H9 (cell line): ENCODE measurements at regions not wholly inside any gene's neighbourhood (a gene's known extent, or its start where the extent isn't known, plus 50 kb on each side); places are given as distances from the start of the nearest gene placed in this dataset.

Source experiments
- DNase-seq: peaks from one replicate; pipeline ENCODE4 v3.0.0-alpha.2; 2017
- H2AFZ ChIP-seq: one replicate; pipeline ENCODE4 v1.6.1; 2013; ENCODE audit warnings: mild to moderate bottlenecking, low read length, control low read depth, moderate library complexity
- H2AK5ac ChIP-seq: 2 replicates; pipeline ENCODE4 v1.6.1; 2013; ENCODE audit warnings: low read length, control low read depth, mixed read lengths; ENCODE audit not compliant: insufficient read length
- H2BK120ac ChIP-seq: one replicate; pipeline ENCODE4 v1.6.1; 2013; ENCODE audit warnings: low read depth, mild to moderate bottlenecking, low read length, control low read depth, inconsistent platforms; ENCODE audit not compliant: poor library complexity, severe bottlenecking
- H2BK12ac ChIP-seq: 2 replicates; pipeline ENCODE4 v1.6.1; 2013; ENCODE audit warnings: low read length, control low read depth, mixed read lengths, low read depth; ENCODE audit not compliant: insufficient read length
- H2BK15ac ChIP-seq: 2 replicates; pipeline ENCODE4 v1.6.1; 2013; ENCODE audit warnings: low read depth, low read length, control low read depth
- H2BK20ac ChIP-seq: one replicate; pipeline ENCODE4 v1.6.1; 2013; ENCODE audit warnings: low read depth, mild to moderate bottlenecking, low read length, control low read depth, inconsistent platforms; ENCODE audit not compliant: poor library complexity, severe bottlenecking
- H2BK5ac ChIP-seq: 2 replicates; pipeline ENCODE4 v1.6.1; 2013; ENCODE audit warnings: low read length, control low read depth, mixed read lengths; ENCODE audit not compliant: insufficient read length
- H3K14ac ChIP-seq: 2 replicates; pipeline ENCODE4 v1.6.1; 2013; ENCODE audit warnings: low read length, control low read depth; ENCODE audit not compliant: insufficient read depth
- H3K18ac ChIP-seq: 2 replicates; pipeline ENCODE4 v1.6.1; 2013; ENCODE audit warnings: low read depth, mild to moderate bottlenecking, mixed read lengths, low read length, control low read depth; ENCODE audit not compliant: insufficient read length
- H3K23ac ChIP-seq: 2 replicates; pipeline ENCODE4 v1.6.1; 2013; ENCODE audit warnings: low read length, control low read depth, mixed read lengths, low read depth; ENCODE audit not compliant: insufficient read length
- H3K23me2 ChIP-seq: 2 replicates; pipeline ENCODE4 v1.6.1; 2013; ENCODE audit warnings: low read depth, mild to moderate bottlenecking, mixed read lengths, low read length, control low read depth; ENCODE audit not compliant: insufficient read length, poor library complexity, severe bottlenecking
- H3K27ac ChIP-seq: 2 replicates; pipeline ENCODE4 v1.5.1; 2013; ENCODE audit warnings: low read length, control low read depth, mixed read lengths, low read depth; ENCODE audit not compliant: insufficient read length
- H3K27me3 ChIP-seq: 2 replicates; pipeline ENCODE4 v1.6.1; 2013; ENCODE audit warnings: low read length, control low read depth, inconsistent platforms; ENCODE audit not compliant: insufficient read depth
- H3K4ac ChIP-seq: 2 replicates; pipeline ENCODE4 v1.6.1; 2013; ENCODE audit warnings: low read depth, mild to moderate bottlenecking, control low read depth, inconsistent platforms, low read length, moderate library complexity
- H3K4me1 ChIP-seq: 2 replicates; pipeline ENCODE4 v1.6.1; 2013; ENCODE audit warnings: low read length, control low read depth, inconsistent platforms; ENCODE audit not compliant: insufficient read depth
- H3K4me2 ChIP-seq: 2 replicates; pipeline ENCODE4 v1.6.1; 2013; ENCODE audit warnings: low read length, control low read depth, mixed read lengths; ENCODE audit not compliant: insufficient read length, insufficient read depth
- H3K56ac ChIP-seq: 2 replicates; pipeline ENCODE4 v1.6.1; 2013; ENCODE audit warnings: low read depth, mild to moderate bottlenecking, mixed read lengths, low read length, control low read depth; ENCODE audit not compliant: insufficient read length
- H3K79me1 ChIP-seq: 2 replicates; pipeline ENCODE4 v1.6.1; 2013; ENCODE audit warnings: low read depth, mild to moderate bottlenecking, moderate library complexity, low read length, control low read depth, inconsistent platforms; ENCODE audit not compliant: insufficient read depth, poor library complexity, severe bottlenecking
- H3K79me2 ChIP-seq: 2 replicates; pipeline ENCODE4 v1.6.1; 2013; ENCODE audit warnings: low read length, control low read depth, inconsistent platforms; ENCODE audit not compliant: insufficient read depth
- H3K9ac ChIP-seq: 2 replicates; pipeline ENCODE4 v1.6.1; 2013; ENCODE audit warnings: low read length, control low read depth, mixed read lengths; ENCODE audit not compliant: insufficient read length; ENCODE audit errors: extremely low read depth
- H3K9me3 ChIP-seq: one replicate; pipeline ENCODE4 v1.6.1; 2013; ENCODE audit warnings: low read depth, low read length, inconsistent platforms; ENCODE audit not compliant: control insufficient read depth
- H3T11ph ChIP-seq: one replicate; pipeline ENCODE4 v1.6.1; 2013; ENCODE audit warnings: mild to moderate bottlenecking, low read length, control low read depth, inconsistent platforms
- H4K20me1 ChIP-seq: one replicate; pipeline ENCODE4 v1.6.1; 2013; ENCODE audit not compliant: control insufficient read depth, insufficient read length, insufficient read depth
- H4K5ac ChIP-seq: 2 replicates; pipeline ENCODE4 v1.6.1; 2013; ENCODE audit warnings: low read depth, mild to moderate bottlenecking, mixed read lengths, low read length, control low read depth; ENCODE audit not compliant: insufficient read length
- H4K8ac ChIP-seq: replicated peaks from 2 replicates; pipeline ENCODE4 v1.6.1; 2013; ENCODE audit warnings: low read length, control low read depth, mixed read lengths, low read depth; ENCODE audit not compliant: insufficient read length
- H4K91ac ChIP-seq: 2 replicates; pipeline ENCODE4 v1.6.1; 2013; ENCODE audit warnings: low read depth, mild to moderate bottlenecking, moderate library complexity, mixed read lengths, low read length, control low read depth; ENCODE audit not compliant: insufficient read length
- H3K27ac Mint-ChIP-seq, 3 experiments: 2 replicates in 2 of 3; 3 replicates in 1 of 3; pipeline ENCODE4 v1.8.0; 2020 to 2021; ENCODE audit warnings: mixed read lengths in 3 of 3, mild to moderate bottlenecking in 1 of 3, moderate library complexity in 1 of 3
- H3K27me3 Mint-ChIP-seq: 2 replicates; pipeline ENCODE4 v1.8.0; 2021; ENCODE audit warnings: low read depth, mild to moderate bottlenecking, moderate library complexity, mixed read lengths
- H3K36me3 Mint-ChIP-seq, 3 experiments: 2 replicates in 2 of 3; 3 replicates in 1 of 3; pipeline ENCODE4 v1.8.0; 2020 to 2021; ENCODE audit warnings: low read depth in 3 of 3, mixed read lengths in 3 of 3; ENCODE audit not compliant: insufficient read depth in 1 of 3
- H3K4me1 Mint-ChIP-seq, 2 experiments: 2 replicates each; pipeline ENCODE4 v1.8.0; 2020; ENCODE audit warnings: mixed read lengths in 2 of 2
- H3K4me3 Mint-ChIP-seq, 2 experiments: 2 replicates in 1 of 2; 3 replicates in 1 of 2; pipeline ENCODE4 v1.8.0; 2020 to 2021; ENCODE audit warnings: mild to moderate bottlenecking in 2 of 2, mixed read lengths in 2 of 2, moderate library complexity in 1 of 2
- H3K9me3 Mint-ChIP-seq, 2 experiments: 2 replicates in 1 of 2; 3 replicates in 1 of 2; pipeline ENCODE4 v1.8.0; 2020; ENCODE audit warnings: mild to moderate bottlenecking in 2 of 2, mixed read lengths in 2 of 2, moderate library complexity in 1 of 2
- WGBS: extraction: QIAGEN DNeasy Blood & Tissue Kit; methylation state at CpG from one replicate; pipeline ENCODE4 v1.1.7; 2013; ENCODE audit warnings: missing lambda C conversion rate, low lambda C conversion rate, mixed read lengths; ENCODE audit not compliant: insufficient read length; ENCODE audit errors: extremely low coverage; 5-methylcytosine and 5-hydroxymethylcytosine counted together
- TF ChIP-seq, protein P1 (sequence below): fragments of 200-600 bp; sonication (generic); conservative IDR thresholded peaks from 3 replicates; pipeline ENCODE4 v1.8.0; 2021; ENCODE audit warnings: antibody characterized with exemption, mild to moderate bottlenecking

DNA sequence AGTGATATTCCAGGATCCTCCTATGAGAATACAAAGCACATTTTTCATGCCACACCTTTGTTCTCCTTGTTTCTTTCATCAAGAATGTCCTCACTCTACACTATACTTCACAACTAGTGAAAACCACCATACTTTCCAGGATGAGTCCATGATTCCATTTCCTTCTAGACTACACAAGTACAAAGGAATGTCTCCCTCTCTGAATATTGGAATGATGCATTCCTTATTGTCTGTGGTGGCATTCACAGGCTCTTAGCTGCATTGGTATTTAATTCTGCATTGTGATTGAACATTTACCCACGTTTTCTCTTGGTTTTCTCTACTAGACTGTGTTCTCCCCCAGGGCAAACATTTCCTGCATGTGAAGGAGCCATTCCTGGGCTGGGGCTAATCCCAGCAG, 217.5 kb downstream of the RAP2B start:
- no peak overlapping the region for H2BK12ac ChIP-seq
- H3K9me3 Mint-ChIP-seq, result peaks cover 3 to 4% of the 10 kb centered on the region in 2 experiments; a peak in 3 of 5 replicates
- no peak overlapping the region for H3K4ac ChIP-seq
- no peak overlapping the region for H3K23ac ChIP-seq
- no peak overlapping the region for H2AK5ac ChIP-seq
- H3K14ac ChIP-seq, result no peak overlapping the region
- H3K4me1 ChIP-seq, result no peaks in the 10 kb centered on the region
- H3T11ph ChIP-seq, result no peak overlapping the region
- H3K9me3 ChIP-seq, result no peaks in the 10 kb centered on the region
- no peak overlapping the region for H4K5ac ChIP-seq
- H3K4me3 Mint-ChIP-seq, result no peak overlapping the region
- WGBS, result no CpG with 5 or more reads among the region's 1 CpG
- H2BK120ac ChIP-seq, result no peak overlapping the region
- DNase-seq, result no peak
- no peaks in the 10 kb centered on the region for H3K23me2 ChIP-seq
- H3K4me2 ChIP-seq, result no peak overlapping the region
- no peak overlapping the region for H3K18ac ChIP-seq
- no peaks in the 10 kb centered on the region for H3K4me1 Mint-ChIP-seq
- H3K79me1 ChIP-seq, result no peaks in the 10 kb centered on the region
- H2AFZ ChIP-seq, result no peak overlapping the region
- no peak overlapping the region for H3K9ac ChIP-seq
- no peak overlapping the region for H3K27ac ChIP-seq
- TF ChIP-seq, protein P1, sequence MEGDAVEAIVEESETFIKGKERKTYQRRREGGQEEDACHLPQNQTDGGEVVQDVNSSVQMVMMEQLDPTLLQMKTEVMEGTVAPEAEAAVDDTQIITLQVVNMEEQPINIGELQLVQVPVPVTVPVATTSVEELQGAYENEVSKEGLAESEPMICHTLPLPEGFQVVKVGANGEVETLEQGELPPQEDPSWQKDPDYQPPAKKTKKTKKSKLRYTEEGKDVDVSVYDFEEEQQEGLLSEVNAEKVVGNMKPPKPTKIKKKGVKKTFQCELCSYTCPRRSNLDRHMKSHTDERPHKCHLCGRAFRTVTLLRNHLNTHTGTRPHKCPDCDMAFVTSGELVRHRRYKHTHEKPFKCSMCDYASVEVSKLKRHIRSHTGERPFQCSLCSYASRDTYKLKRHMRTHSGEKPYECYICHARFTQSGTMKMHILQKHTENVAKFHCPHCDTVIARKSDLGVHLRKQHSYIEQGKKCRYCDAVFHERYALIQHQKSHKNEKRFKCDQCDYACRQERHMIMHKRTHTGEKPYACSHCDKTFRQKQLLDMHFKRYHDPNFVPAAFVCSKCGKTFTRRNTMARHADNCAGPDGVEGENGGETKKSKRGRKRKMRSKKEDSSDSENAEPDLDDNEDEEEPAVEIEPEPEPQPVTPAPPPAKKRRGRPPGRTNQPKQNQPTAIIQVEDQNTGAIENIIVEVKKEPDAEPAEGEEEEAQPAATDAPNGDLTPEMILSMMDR, result no peak
- no peak overlapping the region for H2BK5ac ChIP-seq
- H2BK15ac ChIP-seq, result no peak overlapping the region
- peak overlapping the region in 1 of 3 experiments; percentile 85; a peak in 1 of 7 replicates for H3K27ac Mint-ChIP-seq
- no peak overlapping the region for H4K8ac ChIP-seq
- H3K27me3 Mint-ChIP-seq, result no peaks in the 10 kb centered on the region
- H3K36me3 Mint-ChIP-seq, result peaks cover 0 to 4% (median 0%) of the 10 kb centered on the region in 3 experiments; a peak in 2 of 7 replicates
- H4K20me1 ChIP-seq, result no peaks in the 10 kb centered on the region
- H3K27me3 ChIP-seq, result no peaks in the 10 kb centered on the region
- no peak overlapping the region for H4K91ac ChIP-seq
- no peak overlapping the region for H2BK20ac ChIP-seq
- H3K79me2 ChIP-seq, result no peaks in the 10 kb centered on the region
- no peak overlapping the region for H3K56ac ChIP-seq
